H9 (cell line): ENCODE measurements at regions not wholly inside any gene's neighbourhood (a gene's known extent, or its start where the extent isn't known, plus 50 kb on each side); places are given as distances from the start of the nearest gene placed in this dataset.

ENCODE experiments used
- DNase-seq: peaks from one replicate; pipeline ENCODE4 v3.0.0-alpha.2; 2017
- H2AFZ ChIP-seq: one replicate; pipeline ENCODE4 v1.6.1; 2013; ENCODE audit warnings: mild to moderate bottlenecking, low read length, control low read depth, moderate library complexity
- H2AK5ac ChIP-seq: 2 replicates; pipeline ENCODE4 v1.6.1; 2013; ENCODE audit warnings: low read length, control low read depth, mixed read lengths; ENCODE audit not compliant: insufficient read length
- H2BK120ac ChIP-seq: one replicate; pipeline ENCODE4 v1.6.1; 2013; ENCODE audit warnings: low read depth, mild to moderate bottlenecking, low read length, control low read depth, inconsistent platforms; ENCODE audit not compliant: poor library complexity, severe bottlenecking
- H2BK12ac ChIP-seq: 2 replicates; pipeline ENCODE4 v1.6.1; 2013; ENCODE audit warnings: low read length, control low read depth, mixed read lengths, low read depth; ENCODE audit not compliant: insufficient read length
- H2BK15ac ChIP-seq: 2 replicates; pipeline ENCODE4 v1.6.1; 2013; ENCODE audit warnings: low read depth, low read length, control low read depth
- H2BK20ac ChIP-seq: one replicate; pipeline ENCODE4 v1.6.1; 2013; ENCODE audit warnings: low read depth, mild to moderate bottlenecking, low read length, control low read depth, inconsistent platforms; ENCODE audit not compliant: poor library complexity, severe bottlenecking
- H2BK5ac ChIP-seq: 2 replicates; pipeline ENCODE4 v1.6.1; 2013; ENCODE audit warnings: low read length, control low read depth, mixed read lengths; ENCODE audit not compliant: insufficient read length
- H3K14ac ChIP-seq: 2 replicates; pipeline ENCODE4 v1.6.1; 2013; ENCODE audit warnings: low read length, control low read depth; ENCODE audit not compliant: insufficient read depth
- H3K18ac ChIP-seq: 2 replicates; pipeline ENCODE4 v1.6.1; 2013; ENCODE audit warnings: low read depth, mild to moderate bottlenecking, mixed read lengths, low read length, control low read depth; ENCODE audit not compliant: insufficient read length
- H3K23ac ChIP-seq: 2 replicates; pipeline ENCODE4 v1.6.1; 2013; ENCODE audit warnings: low read length, control low read depth, mixed read lengths, low read depth; ENCODE audit not compliant: insufficient read length
- H3K23me2 ChIP-seq: 2 replicates; pipeline ENCODE4 v1.6.1; 2013; ENCODE audit warnings: low read depth, mild to moderate bottlenecking, mixed read lengths, low read length, control low read depth; ENCODE audit not compliant: insufficient read length, poor library complexity, severe bottlenecking
- H3K27ac ChIP-seq: 2 replicates; pipeline ENCODE4 v1.5.1; 2013; ENCODE audit warnings: low read length, control low read depth, mixed read lengths, low read depth; ENCODE audit not compliant: insufficient read length
- H3K27me3 ChIP-seq: 2 replicates; pipeline ENCODE4 v1.6.1; 2013; ENCODE audit warnings: low read length, control low read depth, inconsistent platforms; ENCODE audit not compliant: insufficient read depth
- H3K4ac ChIP-seq: 2 replicates; pipeline ENCODE4 v1.6.1; 2013; ENCODE audit warnings: low read depth, mild to moderate bottlenecking, control low read depth, inconsistent platforms, low read length, moderate library complexity
- H3K4me1 ChIP-seq: 2 replicates; pipeline ENCODE4 v1.6.1; 2013; ENCODE audit warnings: low read length, control low read depth, inconsistent platforms; ENCODE audit not compliant: insufficient read depth
- H3K4me2 ChIP-seq: 2 replicates; pipeline ENCODE4 v1.6.1; 2013; ENCODE audit warnings: low read length, control low read depth, mixed read lengths; ENCODE audit not compliant: insufficient read length, insufficient read depth
- H3K56ac ChIP-seq: 2 replicates; pipeline ENCODE4 v1.6.1; 2013; ENCODE audit warnings: low read depth, mild to moderate bottlenecking, mixed read lengths, low read length, control low read depth; ENCODE audit not compliant: insufficient read length
- H3K79me1 ChIP-seq: 2 replicates; pipeline ENCODE4 v1.6.1; 2013; ENCODE audit warnings: low read depth, mild to moderate bottlenecking, moderate library complexity, low read length, control low read depth, inconsistent platforms; ENCODE audit not compliant: insufficient read depth, poor library complexity, severe bottlenecking
- H3K79me2 ChIP-seq: 2 replicates; pipeline ENCODE4 v1.6.1; 2013; ENCODE audit warnings: low read length, control low read depth, inconsistent platforms; ENCODE audit not compliant: insufficient read depth
- H3K9ac ChIP-seq: 2 replicates; pipeline ENCODE4 v1.6.1; 2013; ENCODE audit warnings: low read length, control low read depth, mixed read lengths; ENCODE audit not compliant: insufficient read length; ENCODE audit errors: extremely low read depth
- H3K9me3 ChIP-seq: one replicate; pipeline ENCODE4 v1.6.1; 2013; ENCODE audit warnings: low read depth, low read length, inconsistent platforms; ENCODE audit not compliant: control insufficient read depth
- H3T11ph ChIP-seq: one replicate; pipeline ENCODE4 v1.6.1; 2013; ENCODE audit warnings: mild to moderate bottlenecking, low read length, control low read depth, inconsistent platforms
- H4K20me1 ChIP-seq: one replicate; pipeline ENCODE4 v1.6.1; 2013; ENCODE audit not compliant: control insufficient read depth, insufficient read length, insufficient read depth
- H4K5ac ChIP-seq: 2 replicates; pipeline ENCODE4 v1.6.1; 2013; ENCODE audit warnings: low read depth, mild to moderate bottlenecking, mixed read lengths, low read length, control low read depth; ENCODE audit not compliant: insufficient read length
- H4K8ac ChIP-seq: replicated peaks from 2 replicates; pipeline ENCODE4 v1.6.1; 2013; ENCODE audit warnings: low read length, control low read depth, mixed read lengths, low read depth; ENCODE audit not compliant: insufficient read length
- H4K91ac ChIP-seq: 2 replicates; pipeline ENCODE4 v1.6.1; 2013; ENCODE audit warnings: low read depth, mild to moderate bottlenecking, moderate library complexity, mixed read lengths, low read length, control low read depth; ENCODE audit not compliant: insufficient read length
- H3K27ac Mint-ChIP-seq, 3 experiments: 2 replicates in 2 of 3; 3 replicates in 1 of 3; pipeline ENCODE4 v1.8.0; 2020 to 2021; ENCODE audit warnings: mixed read lengths in 3 of 3, mild to moderate bottlenecking in 1 of 3, moderate library complexity in 1 of 3
- H3K27me3 Mint-ChIP-seq: 2 replicates; pipeline ENCODE4 v1.8.0; 2021; ENCODE audit warnings: low read depth, mild to moderate bottlenecking, moderate library complexity, mixed read lengths
- H3K36me3 Mint-ChIP-seq, 3 experiments: 2 replicates in 2 of 3; 3 replicates in 1 of 3; pipeline ENCODE4 v1.8.0; 2020 to 2021; ENCODE audit warnings: low read depth in 3 of 3, mixed read lengths in 3 of 3; ENCODE audit not compliant: insufficient read depth in 1 of 3
- H3K4me1 Mint-ChIP-seq, 2 experiments: 2 replicates each; pipeline ENCODE4 v1.8.0; 2020; ENCODE audit warnings: mixed read lengths in 2 of 2
- H3K4me3 Mint-ChIP-seq, 2 experiments: 2 replicates in 1 of 2; 3 replicates in 1 of 2; pipeline ENCODE4 v1.8.0; 2020 to 2021; ENCODE audit warnings: mild to moderate bottlenecking in 2 of 2, mixed read lengths in 2 of 2, moderate library complexity in 1 of 2
- H3K9me3 Mint-ChIP-seq, 2 experiments: 2 replicates in 1 of 2; 3 replicates in 1 of 2; pipeline ENCODE4 v1.8.0; 2020; ENCODE audit warnings: mild to moderate bottlenecking in 2 of 2, mixed read lengths in 2 of 2, moderate library complexity in 1 of 2
- WGBS: extraction: QIAGEN DNeasy Blood & Tissue Kit; methylation state at CpG from one replicate; pipeline ENCODE4 v1.1.7; 2013; ENCODE audit warnings: missing lambda C conversion rate, low lambda C conversion rate, mixed read lengths; ENCODE audit not compliant: insufficient read length; ENCODE audit errors: extremely low coverage; 5-methylcytosine and 5-hydroxymethylcytosine counted together
- TF ChIP-seq, protein P1 (sequence below): fragments of 200-600 bp; sonication (generic); conservative IDR thresholded peaks from 3 replicates; pipeline ENCODE4 v1.8.0; 2021; ENCODE audit warnings: antibody characterized with exemption, mild to moderate bottlenecking

DNA sequence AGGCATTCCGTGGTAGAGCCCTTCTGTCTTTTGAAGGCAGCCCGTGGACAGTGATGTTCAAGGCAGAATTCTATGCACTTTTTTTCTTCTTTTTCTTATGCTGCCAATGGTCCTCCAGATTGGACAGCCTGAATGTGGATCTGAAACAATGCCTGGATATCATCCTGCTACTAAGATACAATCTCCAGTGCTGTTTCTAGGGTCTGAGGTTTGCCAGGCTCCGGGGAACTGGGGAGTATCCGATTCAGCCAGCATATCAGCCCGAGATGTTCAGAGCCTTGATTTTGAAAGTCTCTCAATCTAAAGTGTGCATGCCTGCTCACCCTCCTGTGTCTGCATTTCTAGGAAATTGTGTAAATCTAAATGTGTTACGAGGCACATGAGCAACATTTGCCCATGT is 103.8 kb upstream of the WWC1 start:
- no peak overlapping the region for H3K27ac ChIP-seq
- no peaks in the 10 kb centered on the region for H3K4me1 ChIP-seq
- no peak overlapping the region for H3K23ac ChIP-seq
- no peaks in the 10 kb centered on the region for H3K79me2 ChIP-seq
- H3K18ac ChIP-seq, result no peak overlapping the region
- H3K27me3 Mint-ChIP-seq, result peaks cover 1% of the 10 kb centered on the region; the same call in 1 of the 2 replicates
- no peaks in the 10 kb centered on the region for H4K20me1 ChIP-seq
- H3K79me1 ChIP-seq, result no peaks in the 10 kb centered on the region
- H3K4me1 Mint-ChIP-seq, result peaks cover 3 to 21% of the 10 kb centered on the region in 2 experiments; a peak in 3 of 4 replicates
- H3K9me3 Mint-ChIP-seq, result no peaks in the 10 kb centered on the region; a peak in 1 of 5 replicates
- no peak overlapping the region for H3K9ac ChIP-seq
- no peak overlapping the region for H2BK120ac ChIP-seq
- H3K27ac Mint-ChIP-seq, result no peak overlapping the region
- no peak overlapping the region for H3K4me3 Mint-ChIP-seq
- H2BK20ac ChIP-seq, result no peak overlapping the region
- H3K36me3 Mint-ChIP-seq, result no peaks in the 10 kb centered on the region
- no peak overlapping the region for H3K4me2 ChIP-seq
- H3K27me3 ChIP-seq, result no peaks in the 10 kb centered on the region
- H4K8ac ChIP-seq, result no peak overlapping the region
- no peak overlapping the region for H2BK5ac ChIP-seq
- no CpG with 5 or more reads among the region's 6 CpGs for WGBS
- DNase-seq, result no peak
- no peak overlapping the region for H3K4ac ChIP-seq
- no peak overlapping the region for H2AK5ac ChIP-seq
- no peak overlapping the region for H2BK12ac ChIP-seq
- H3K56ac ChIP-seq, result no peak overlapping the region
- H3K9me3 ChIP-seq, result no peaks in the 10 kb centered on the region
- no peak overlapping the region for H2BK15ac ChIP-seq
- H3T11ph ChIP-seq, result no peak overlapping the region
- no peaks in the 10 kb centered on the region for H3K23me2 ChIP-seq
- no peak overlapping the region for H2AFZ ChIP-seq
- H3K14ac ChIP-seq, result no peak overlapping the region
- H4K5ac ChIP-seq, result no peak overlapping the region
- H4K91ac ChIP-seq, result no peak overlapping the region
- TF ChIP-seq, protein P1, sequence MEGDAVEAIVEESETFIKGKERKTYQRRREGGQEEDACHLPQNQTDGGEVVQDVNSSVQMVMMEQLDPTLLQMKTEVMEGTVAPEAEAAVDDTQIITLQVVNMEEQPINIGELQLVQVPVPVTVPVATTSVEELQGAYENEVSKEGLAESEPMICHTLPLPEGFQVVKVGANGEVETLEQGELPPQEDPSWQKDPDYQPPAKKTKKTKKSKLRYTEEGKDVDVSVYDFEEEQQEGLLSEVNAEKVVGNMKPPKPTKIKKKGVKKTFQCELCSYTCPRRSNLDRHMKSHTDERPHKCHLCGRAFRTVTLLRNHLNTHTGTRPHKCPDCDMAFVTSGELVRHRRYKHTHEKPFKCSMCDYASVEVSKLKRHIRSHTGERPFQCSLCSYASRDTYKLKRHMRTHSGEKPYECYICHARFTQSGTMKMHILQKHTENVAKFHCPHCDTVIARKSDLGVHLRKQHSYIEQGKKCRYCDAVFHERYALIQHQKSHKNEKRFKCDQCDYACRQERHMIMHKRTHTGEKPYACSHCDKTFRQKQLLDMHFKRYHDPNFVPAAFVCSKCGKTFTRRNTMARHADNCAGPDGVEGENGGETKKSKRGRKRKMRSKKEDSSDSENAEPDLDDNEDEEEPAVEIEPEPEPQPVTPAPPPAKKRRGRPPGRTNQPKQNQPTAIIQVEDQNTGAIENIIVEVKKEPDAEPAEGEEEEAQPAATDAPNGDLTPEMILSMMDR, result no peak
